ENCODE measurements at regions not wholly inside any gene's neighbourhood (a gene's known extent, or its start where the extent isn't known, plus 50 kb on each side); places are given as distances from the start of the nearest gene placed in this dataset.
A peak's percentile ranks its signal among the peaks of the same experiment; 100 is the strongest.

- Mint-ChIP-seq H3K4me1 (ENCODE audit: unreplicated experiment) (no peaks in the 10 kb centered on the region), H3K9me3 (ENCODE audit: unreplicated experiment) (peaks cover 9% of the 10 kb centered on the region), H3K27ac (ENCODE audit: unreplicated experiment) (no peak overlapping the region), H3K4me3 (ENCODE audit: unreplicated experiment) (no peak overlapping the region), H3K27me3 (ENCODE audit: unreplicated experiment) (no peaks in the 10 kb centered on the region), H3K36me3 (ENCODE audit: low read depth, unreplicated experiment) (peaks cover 7% of the 10 kb centered on the region)
- TF ChIP-seq CTCF (IDR thresholded peaks at IDR 0.05; ENCODE audit: unreplicated experiment) = no peak
- no peak for DNase-seq (ENCODE audit: low spot score)
These were observed 435.4 kb downstream of the KIF20B start for GRCh38 chr10:90136731-90137316.

- no peak for DNase-seq (ENCODE audit: low spot score)
- Mint-ChIP-seq H3K27me3 (ENCODE audit: unreplicated experiment) (no peaks in the 10 kb centered on the region), H3K4me3 (ENCODE audit: unreplicated experiment) (no peak overlapping the region), H3K27ac (ENCODE audit: unreplicated experiment) (no peak overlapping the region), H3K36me3 (ENCODE audit: low read depth, unreplicated experiment) (peaks cover 7% of the 10 kb centered on the region), H3K4me1 (ENCODE audit: unreplicated experiment) (no peaks in the 10 kb centered on the region), H3K9me3 (ENCODE audit: unreplicated experiment) (peaks cover 9% of the 10 kb centered on the region)
- peak; percentile 79 for TF ChIP-seq CTCF (IDR thresholded peaks at IDR 0.05; ENCODE audit: unreplicated experiment)
These were observed 437.5 kb downstream of the KIF20B start for GRCh38 chr10:90138844-90139243.

- Mint-ChIP-seq H3K9me3 (ENCODE audit: unreplicated experiment) (no peaks in the 10 kb centered on the region), H3K4me3 (ENCODE audit: unreplicated experiment) (no peak overlapping the region), H3K4me1 (ENCODE audit: unreplicated experiment) (no peaks in the 10 kb centered on the region), H3K27ac (ENCODE audit: unreplicated experiment) (no peak overlapping the region), H3K27me3 (ENCODE audit: unreplicated experiment) (no peaks in the 10 kb centered on the region), H3K36me3 (ENCODE audit: low read depth, unreplicated experiment) (no peaks in the 10 kb centered on the region)
- TF ChIP-seq CTCF (IDR thresholded peaks at IDR 0.05; ENCODE audit: unreplicated experiment) = no peak
- no peak for DNase-seq (ENCODE audit: low spot score)
These were observed 440.4 kb downstream of the KIF20B start for GRCh38 chr10:90141791-90142190.

GRCh38 chr10:90143937-90144336, 442.5 kb downstream of the KIF20B start:
- no peak for DNase-seq (ENCODE audit: low spot score)
- H3K4me3 Mint-ChIP-seq (ENCODE audit: unreplicated experiment) = no peak overlapping the region
- H3K9me3 Mint-ChIP-seq (ENCODE audit: unreplicated experiment) = no peaks in the 10 kb centered on the region
- no peak for TF ChIP-seq CTCF (IDR thresholded peaks at IDR 0.05; ENCODE audit: unreplicated experiment)
- H3K36me3 Mint-ChIP-seq (ENCODE audit: low read depth, unreplicated experiment) = no peaks in the 10 kb centered on the region
- no peaks in the 10 kb centered on the region for H3K4me1 Mint-ChIP-seq (ENCODE audit: unreplicated experiment)
- no peak overlapping the region for H3K27ac Mint-ChIP-seq (ENCODE audit: unreplicated experiment)
- no peaks in the 10 kb centered on the region for H3K27me3 Mint-ChIP-seq (ENCODE audit: unreplicated experiment)

GRCh38 chr10:90148116-90148855, 446.9 kb downstream of the KIF20B start:
- H3K27ac Mint-ChIP-seq (ENCODE audit: unreplicated experiment) = no peak overlapping the region
- no peaks in the 10 kb centered on the region for H3K4me1 Mint-ChIP-seq (ENCODE audit: unreplicated experiment)
- H3K4me3 Mint-ChIP-seq (ENCODE audit: unreplicated experiment) = no peak overlapping the region
- H3K27me3 Mint-ChIP-seq (ENCODE audit: unreplicated experiment) = no peaks in the 10 kb centered on the region
- H3K36me3 Mint-ChIP-seq (ENCODE audit: low read depth, unreplicated experiment) = no peaks in the 10 kb centered on the region
- DNase-seq (ENCODE audit: low spot score) = peak; percentile 11
- peak; percentile 30 for TF ChIP-seq CTCF (IDR thresholded peaks at IDR 0.05; ENCODE audit: unreplicated experiment)
- no peaks in the 10 kb centered on the region for H3K9me3 Mint-ChIP-seq (ENCODE audit: unreplicated experiment)

All from endothelial cell (in vitro differentiated cells).